IMR-90 (cell line): ENCODE measurements at regions not wholly inside any gene's neighbourhood (a gene's known extent, or its start where the extent isn't known, plus 50 kb on each side); places are given as distances from the start of the nearest gene placed in this dataset.

ENCODE experiments used
- ATAC-seq: fragments of 200-7000 bp; cut with Tn5 transposase; 2 replicates; pipeline ENCODE4 v1.9.1; 2020; ENCODE audit warnings: low read depth, mild to moderate bottlenecking, moderate library complexity
- BruUV-seq: library from RNA; stranded (reverse); fragments of 400-500 nt; replicated peaks from 2 replicates; lab custom pipeline; 2021; lab: Mats Ljungman, UMichigan
- CTCF ChIA-PET: fragments of 300-600 bp; formaldehyde crosslinking; extraction: SDS; loops from one replicate; lab custom pipeline; 2021; ENCODE audit warnings: antibody characterized with exemption; lab: Yijun Ruan, JAX
- POLR2A ChIA-PET: fragments of 300-600 bp; sonication (Branson Sonifier 250); formaldehyde crosslinking; loops from one replicate; lab custom pipeline; 2022; ENCODE audit warnings: antibody characterized with exemption; ENCODE audit not compliant: unreplicated experiment; lab: Charles Lee
- DNase-seq: peaks from one replicate; pipeline ENCODE4 v3.0.0; 2013
- H2AFZ ChIP-seq: replicated peaks from 2 replicates; pipeline ENCODE3; 2013; ENCODE audit warnings: low read length, mild to moderate bottlenecking; ENCODE audit not compliant: poor library complexity
- H2AK5ac ChIP-seq: 2 replicates; pipeline ENCODE4 v1.6.1; 2013; ENCODE audit warnings: low read depth, low read length, inconsistent platforms
- H2AK9ac ChIP-seq: replicated peaks from 2 replicates; pipeline ENCODE3; 2013; ENCODE audit warnings: mild to moderate bottlenecking, low read depth, low read length, moderate library complexity; ENCODE audit not compliant: poor library complexity
- H2BK120ac ChIP-seq: 2 replicates; pipeline ENCODE4 v1.6.1; 2013; ENCODE audit warnings: low read depth, low read length, inconsistent platforms
- H2BK15ac ChIP-seq: 3 replicates; pipeline ENCODE4 v1.6.1; 2013; ENCODE audit warnings: low read depth, low read length, inconsistent platforms
- H2BK20ac ChIP-seq: 2 replicates; pipeline ENCODE4 v1.6.1; 2013; ENCODE audit warnings: low read depth, mild to moderate bottlenecking, inconsistent platforms, low read length, moderate library complexity
- H2BK5ac ChIP-seq: 2 replicates; pipeline ENCODE4 v1.6.1; 2013; ENCODE audit warnings: mild to moderate bottlenecking, low read depth, low read length, inconsistent platforms; ENCODE audit not compliant: poor library complexity, severe bottlenecking
- H3K14ac ChIP-seq: replicated peaks from 2 replicates; pipeline ENCODE4 v1.6.1; 2013; ENCODE audit warnings: low read depth, low read length, inconsistent platforms
- H3K18ac ChIP-seq: 2 replicates; pipeline ENCODE4 v1.6.1; 2013; ENCODE audit warnings: low read depth, low read length, control low read depth
- H3K23ac ChIP-seq: 2 replicates; pipeline ENCODE4 v1.6.1; 2013; ENCODE audit warnings: low read depth, low read length, inconsistent platforms
- H3K27ac ChIP-seq: 2 replicates; pipeline ENCODE4 v1.5.1; 2013; ENCODE audit warnings: mild to moderate bottlenecking, control low read depth, low read length; ENCODE audit not compliant: insufficient read depth
- H3K27me3 ChIP-seq: 2 replicates; pipeline ENCODE4 v1.6.1; 2013; ENCODE audit warnings: low read length; ENCODE audit not compliant: control insufficient read depth, insufficient read depth
- H3K36me3 ChIP-seq: 2 replicates; pipeline ENCODE4 v1.6.1; 2013; ENCODE audit warnings: low read length, mixed read lengths; ENCODE audit not compliant: control insufficient read depth, insufficient read depth
- H3K4ac ChIP-seq: 2 replicates; pipeline ENCODE4 v1.6.1; 2013; ENCODE audit warnings: low read depth, low read length, inconsistent platforms
- H3K4me1 ChIP-seq: 2 replicates; pipeline ENCODE4 v1.6.1; 2013; ENCODE audit warnings: low read length, mixed read lengths; ENCODE audit not compliant: control insufficient read depth, insufficient read depth
- H3K4me2 ChIP-seq: 2 replicates; pipeline ENCODE4 v1.6.1; 2013; ENCODE audit warnings: low read depth, mild to moderate bottlenecking, control low read depth, low read length, moderate library complexity
- H3K4me3 ChIP-seq: 2 replicates; pipeline ENCODE4 v1.5.1; 2013; ENCODE audit warnings: low read depth, mild to moderate bottlenecking, control low read depth, low read length, moderate library complexity; ENCODE audit not compliant: insufficient read depth
- H3K56ac ChIP-seq: 2 replicates; pipeline ENCODE4 v1.6.1; 2013; ENCODE audit warnings: low read length, inconsistent platforms; ENCODE audit not compliant: insufficient read depth; ENCODE audit errors: extremely low read depth
- H3K79me1 ChIP-seq, 2 experiments: 2 replicates each; pipeline ENCODE4 v1.6.1; 2013; ENCODE audit warnings: low read length in 2 of 2, inconsistent platforms in 1 of 2, low read depth in 1 of 2
- H3K9ac ChIP-seq: 2 replicates; pipeline ENCODE4 v1.6.1; 2013; ENCODE audit warnings: low read depth, low read length, control low read depth
- H3K9me1 ChIP-seq: 2 replicates; pipeline ENCODE4 v1.6.1; 2013; ENCODE audit warnings: low read length, inconsistent platforms; ENCODE audit not compliant: insufficient read depth
- H3K9me3 ChIP-seq: 2 replicates; pipeline ENCODE4 v1.6.1; 2013; ENCODE audit warnings: low read length; ENCODE audit not compliant: control insufficient read depth, insufficient read depth
- H4K20me1 ChIP-seq: 2 replicates; pipeline ENCODE4 v1.6.1; 2013; ENCODE audit warnings: low read length, inconsistent platforms; ENCODE audit not compliant: insufficient read depth
- H4K5ac ChIP-seq: 2 replicates; pipeline ENCODE4 v1.6.1; 2013; ENCODE audit warnings: mild to moderate bottlenecking, low read depth, low read length, control low read depth
- H4K8ac ChIP-seq, 2 experiments: 2 replicates each; pipeline ENCODE4 v1.6.1; 2013; ENCODE audit warnings: low read depth in 2 of 2, low read length in 2 of 2, control low read depth in 1 of 2, inconsistent platforms in 1 of 2
- H4K91ac ChIP-seq: 2 replicates; pipeline ENCODE4 v1.6.1; 2013; ENCODE audit warnings: low read depth, low read length, inconsistent platforms; ENCODE audit not compliant: insufficient read depth
- BHLHE40 ChIP-seq: fragments of 150-350 bp; IDR thresholded peaks from 2 replicates; pipeline ENCODE4 v1.6.1; 2016; ENCODE audit warnings: mild to moderate bottlenecking, low read depth, low read length
- CEBPB ChIP-seq: IDR thresholded peaks from 2 replicates; pipeline ENCODE4 v1.6.1; 2012; ENCODE audit warnings: low read depth, low read length, improper control_type of control experiment
- CHD1 ChIP-seq: IDR thresholded peaks from 2 replicates; pipeline ENCODE4 v1.6.1; 2012; ENCODE audit warnings: low read depth, low read length, improper control_type of control experiment
- CTCF ChIP-seq: conservative IDR thresholded peaks from 2 replicates; pipeline ENCODE4 v1.5.1; 2012; ENCODE audit warnings: mild to moderate bottlenecking, low read depth, low read length, improper control_type of control experiment
- ELK1 ChIP-seq: fragments of 150-350 bp; IDR thresholded peaks from 2 replicates; pipeline ENCODE4 v1.6.1; 2016; ENCODE audit warnings: low read depth, mild to moderate bottlenecking, low read length, moderate library complexity, borderline replicate concordance
- FOS ChIP-seq: fragments of 150-350 bp; IDR thresholded peaks from 2 replicates; pipeline ENCODE4 v1.6.1; 2016; ENCODE audit warnings: low read depth, low read length
- MAFK ChIP-seq: IDR thresholded peaks from 2 replicates; pipeline ENCODE4 v1.6.1; 2012; ENCODE audit warnings: low read depth, low read length, improper control_type of control experiment
- MAZ ChIP-seq: IDR thresholded peaks from 2 replicates; pipeline ENCODE4 v1.6.1; 2012; ENCODE audit warnings: low read depth, mild to moderate bottlenecking, low read length, improper control_type of control experiment, moderate library complexity, borderline replicate concordance
- MXI1 ChIP-seq: IDR thresholded peaks from 2 replicates; pipeline ENCODE4 v1.6.1; 2012; ENCODE audit warnings: low read depth, mild to moderate bottlenecking, low read length, moderate library complexity, borderline replicate concordance
- NFE2L2 ChIP-seq: fragments of 150-350 bp; IDR thresholded peaks from 2 replicates; pipeline ENCODE4 v1.6.1; 2016; ENCODE audit warnings: low read depth, mild to moderate bottlenecking, low read length
- POLR2A ChIP-seq: IDR thresholded peaks from 2 replicates; pipeline ENCODE4 v1.6.1; 2012; ENCODE audit warnings: mild to moderate bottlenecking, low read depth, low read length
- RAD21 ChIP-seq: IDR thresholded peaks from 2 replicates; pipeline ENCODE4 v1.6.1; 2012; ENCODE audit warnings: low read length, improper control_type of control experiment
- RCOR1 ChIP-seq: IDR thresholded peaks from 2 replicates; pipeline ENCODE4 v1.6.1; 2012; ENCODE audit warnings: mild to moderate bottlenecking, low read length, improper control_type of control experiment; ENCODE audit not compliant: insufficient replicate concordance
- RFX5 ChIP-seq: IDR thresholded peaks from 2 replicates; pipeline ENCODE4 v1.8.0; 2012; ENCODE audit warnings: low read depth, mild to moderate bottlenecking, low read length, moderate library complexity
- SMC3 ChIP-seq: fragments of 150-350 bp; IDR thresholded peaks from 2 replicates; pipeline ENCODE4 v1.6.1; 2016; ENCODE audit warnings: low read depth, mild to moderate bottlenecking, antibody characterized with exemption, low read length, moderate library complexity
- USF2 ChIP-seq: fragments of 150-350 bp; IDR thresholded peaks from 2 replicates; pipeline ENCODE4 v1.6.1; 2017; ENCODE audit warnings: mild to moderate bottlenecking, antibody characterized with exemption, low read length, low read depth
- WGBS, 2 experiments: methylation state at CpG; one replicate each; pipeline versions ENCODE4 v1.1.5 to v1.1.7; 2013; ENCODE audit warnings: missing lambda C conversion rate in 2 of 2; ENCODE audit not compliant: insufficient read length in 1 of 2; ENCODE audit errors: extremely low coverage in 2 of 2; 5-methylcytosine and 5-hydroxymethylcytosine counted together
- dilution Hi-C: fragments of 300-500 bp; cut with HindIII; formaldehyde crosslinking; loops from one replicate; pipeline ENCODE4 v1.14.3; 2018; ENCODE audit warnings: low sequenced_read_pairs; ENCODE audit not compliant: unreplicated experiment
- in situ Hi-C: fragments of 300-500 bp; cut with MboI; formaldehyde crosslinking; loops from 3 replicates; pipeline ENCODE4 v1.14.3; 2019; ENCODE audit warnings: low sequenced_read_pairs, inconsistent platforms, mixed read lengths
- intact Hi-C: fragments of 100-400 bp; cut with micrococcal nuclease; formaldehyde crosslinking; loops from 2 replicates; pipeline ENCODE4 v1.10.0; 2022

- Histone ChIP-seq H3K79me1 (no peaks in the 10 kb centered on the region), H3K14ac (no peak overlapping the region), H3K9me1 (no peaks in the 10 kb centered on the region), H2AK9ac (no peak overlapping the region), H2BK5ac (no peak overlapping the region), H3K23ac (no peak overlapping the region), H2AK5ac (no peak overlapping the region), H3K4me1 (no peaks in the 10 kb centered on the region), H3K9ac (no peak overlapping the region), H4K91ac (no peak overlapping the region), H2BK120ac (no peak overlapping the region), H3K9me3 (no peaks in the 10 kb centered on the region), H3K27me3 (no peaks in the 10 kb centered on the region), H3K4ac (no peak overlapping the region), H2BK20ac (no peak overlapping the region), H3K18ac (no peak overlapping the region), H4K5ac (no peak overlapping the region), H4K20me1 (no peaks in the 10 kb centered on the region), H3K27ac (no peak overlapping the region), H3K56ac (no peak overlapping the region), H2AFZ (no peak overlapping the region), H2BK15ac (no peak overlapping the region), H4K8ac (no peak overlapping the region), H3K4me2 (no peak overlapping the region), H3K36me3 (no peaks in the 10 kb centered on the region), H3K4me3 (no peak overlapping the region)
- BruUV-seq, result no TSS peak
- POLR2A ChIA-PET, result no interaction called here
- CTCF ChIA-PET, result no interaction called here
- dilution Hi-C loops (loop anchor here (25.0 kb wide), 1 partner anchor 421 kb away; no protein-coding TSS in a partner anchor), in situ Hi-C loops (no loop called here), intact Hi-C loops (no loop called here)
- WGBS, 2 experiments, result no CpG with 5 or more reads among the region's 2 CpGs
- no peak for TF ChIP-seq MAFK
- TF ChIP-seq SMC3, result no peak
- TF ChIP-seq CTCF, result no peak
- no peak for TF ChIP-seq CEBPB
- no peak for TF ChIP-seq RCOR1
- TF ChIP-seq MXI1, result no peak
- TF ChIP-seq RFX5, result no peak
- no peak for TF ChIP-seq ELK1
- TF ChIP-seq POLR2A, result no peak
- TF ChIP-seq FOS, result no peak
- TF ChIP-seq MAZ, result no peak
- TF ChIP-seq RAD21, result no peak
- TF ChIP-seq CHD1, result no peak
- TF ChIP-seq BHLHE40, result no peak
- no peak for TF ChIP-seq USF2
- TF ChIP-seq NFE2L2, result no peak
- ATAC-seq (no peak), DNase-seq (no peak)
These were observed 311.2 kb downstream of the DUSP6 start for GRCh38 chr12:89041078-89041477.
